ENCODE measurements at regions not wholly inside any gene's neighbourhood (a gene's known extent, or its start where the extent isn't known, plus 50 kb on each side); places are given as distances from the start of the nearest gene placed in this dataset.
A peak's percentile ranks its signal among the peaks of the same experiment; 100 is the strongest.

DNA sequence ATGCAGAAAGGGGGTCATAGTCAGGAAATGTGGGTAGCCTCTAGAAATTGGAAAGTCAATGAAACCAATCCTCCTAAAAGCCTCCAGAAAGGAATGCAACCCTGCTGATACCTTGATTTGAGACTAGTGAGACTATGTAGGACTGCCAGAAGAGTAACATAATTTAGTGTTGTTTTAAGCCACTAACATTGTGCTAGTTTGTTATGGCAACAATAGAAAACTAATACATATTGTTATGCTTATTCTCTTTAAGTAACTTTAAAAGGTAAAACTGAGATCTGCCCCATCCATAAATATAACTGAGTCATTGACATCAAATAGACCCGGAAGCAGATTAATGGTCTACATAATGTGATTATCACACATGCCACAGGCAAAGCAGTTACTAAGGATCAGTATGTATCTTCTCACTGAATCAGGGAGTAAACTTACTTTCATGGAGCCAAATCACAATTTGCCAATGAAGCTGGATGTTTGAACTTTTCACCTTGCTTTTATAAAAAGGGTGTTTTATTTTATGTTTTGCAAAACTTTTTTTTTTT lies 146.4 kb upstream of the TMEM106B start:
- DNase-seq (ENCODE audit: low spot score) = no peak
- Histone ChIP-seq H3K4me3 (no peak overlapping the region), H3K27me3 (no peaks in the 10 kb centered on the region), H3K4me2 (no peak overlapping the region), H3K4me1 (ENCODE audit: insufficient read depth) (peaks cover 7% of the 10 kb centered on the region), H3K9me2 (replicated peaks; ENCODE audit: insufficient read depth) (no peaks in the 10 kb centered on the region), H3K36me3 (replicated peaks; ENCODE audit: insufficient read depth, low read depth) (no peaks in the 10 kb centered on the region), H4K20me1 (ENCODE audit: insufficient read depth, poor library complexity, severe bottlenecking) (no peaks in the 10 kb centered on the region), H3K79me2 (no peaks in the 10 kb centered on the region), H3K27ac (no peak overlapping the region), H3K9me3 (ENCODE audit: low read depth) (no peaks in the 10 kb centered on the region), H2AFZ (no peak overlapping the region)
- 45% methylated on average over 1 of the region's 1 CpG for WGBS (ENCODE audit: low lambda C conversion rate, missing lambda C conversion rate)
- TF ChIP-seq EZH2phosphoT487 (IDR thresholded peaks at IDR 0.05; ENCODE audit: low read depth, severe bottlenecking, unreplicated experiment) = no peak
- no peak for TF ChIP-seq EZH2 (IDR thresholded peaks at IDR 0.05; ENCODE audit: borderline replicate concordance)
- TF ChIP-seq, protein P1, sequence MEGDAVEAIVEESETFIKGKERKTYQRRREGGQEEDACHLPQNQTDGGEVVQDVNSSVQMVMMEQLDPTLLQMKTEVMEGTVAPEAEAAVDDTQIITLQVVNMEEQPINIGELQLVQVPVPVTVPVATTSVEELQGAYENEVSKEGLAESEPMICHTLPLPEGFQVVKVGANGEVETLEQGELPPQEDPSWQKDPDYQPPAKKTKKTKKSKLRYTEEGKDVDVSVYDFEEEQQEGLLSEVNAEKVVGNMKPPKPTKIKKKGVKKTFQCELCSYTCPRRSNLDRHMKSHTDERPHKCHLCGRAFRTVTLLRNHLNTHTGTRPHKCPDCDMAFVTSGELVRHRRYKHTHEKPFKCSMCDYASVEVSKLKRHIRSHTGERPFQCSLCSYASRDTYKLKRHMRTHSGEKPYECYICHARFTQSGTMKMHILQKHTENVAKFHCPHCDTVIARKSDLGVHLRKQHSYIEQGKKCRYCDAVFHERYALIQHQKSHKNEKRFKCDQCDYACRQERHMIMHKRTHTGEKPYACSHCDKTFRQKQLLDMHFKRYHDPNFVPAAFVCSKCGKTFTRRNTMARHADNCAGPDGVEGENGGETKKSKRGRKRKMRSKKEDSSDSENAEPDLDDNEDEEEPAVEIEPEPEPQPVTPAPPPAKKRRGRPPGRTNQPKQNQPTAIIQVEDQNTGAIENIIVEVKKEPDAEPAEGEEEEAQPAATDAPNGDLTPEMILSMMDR (IDR thresholded peaks at IDR 0.05; ENCODE audit: poor library complexity) = no peak

DNA sequence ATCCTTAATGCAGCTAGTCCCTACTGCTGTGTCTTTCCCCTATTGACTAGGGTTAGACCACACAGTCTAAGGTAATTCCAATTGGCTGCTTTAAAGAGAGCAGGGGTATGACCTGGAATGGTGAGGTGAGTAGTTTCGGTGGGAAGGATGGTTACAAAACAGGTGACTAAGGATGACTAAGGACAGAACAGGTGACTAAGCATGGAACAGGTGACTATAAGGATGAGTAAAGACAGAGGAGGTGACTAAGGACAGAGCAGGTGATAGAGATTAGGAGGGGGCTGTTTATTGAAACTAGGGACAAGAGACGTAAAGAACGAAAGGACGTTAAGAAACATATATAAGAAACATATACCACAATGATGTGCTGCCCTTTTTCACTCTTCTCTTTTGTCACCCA lies 145.1 kb upstream of the TMEM106B start:
- H2AFZ ChIP-seq = peak overlapping the region; percentile 47
- H3K27ac ChIP-seq = peak overlapping the region; percentile 92
- no peaks in the 10 kb centered on the region for H4K20me1 ChIP-seq (ENCODE audit: insufficient read depth, poor library complexity, severe bottlenecking)
- H3K4me1 ChIP-seq (ENCODE audit: insufficient read depth) = peaks cover 7% of the 10 kb centered on the region
- peak; percentile 20 for DNase-seq (ENCODE audit: low spot score)
- no peaks in the 10 kb centered on the region for H3K9me2 ChIP-seq (replicated peaks; ENCODE audit: insufficient read depth)
- no peaks in the 10 kb centered on the region for H3K36me3 ChIP-seq (replicated peaks; ENCODE audit: insufficient read depth, low read depth)
- H3K79me2 ChIP-seq = no peaks in the 10 kb centered on the region
- H3K4me3 ChIP-seq = no peak overlapping the region
- no peak overlapping the region for H3K4me2 ChIP-seq
- H3K9me3 ChIP-seq (ENCODE audit: low read depth) = no peaks in the 10 kb centered on the region
- 88% methylated on average over 4 of the region's 4 CpGs for WGBS (ENCODE audit: low lambda C conversion rate, missing lambda C conversion rate)
- no peaks in the 10 kb centered on the region for H3K27me3 ChIP-seq
- TF ChIP-seq EZH2 (IDR thresholded peaks at IDR 0.05; ENCODE audit: borderline replicate concordance) = no peak
- TF ChIP-seq EZH2phosphoT487 (IDR thresholded peaks at IDR 0.05; ENCODE audit: low read depth, severe bottlenecking, unreplicated experiment) = no peak
- TF ChIP-seq, protein P1 (IDR thresholded peaks at IDR 0.05; ENCODE audit: poor library complexity) = no peak

DNA sequence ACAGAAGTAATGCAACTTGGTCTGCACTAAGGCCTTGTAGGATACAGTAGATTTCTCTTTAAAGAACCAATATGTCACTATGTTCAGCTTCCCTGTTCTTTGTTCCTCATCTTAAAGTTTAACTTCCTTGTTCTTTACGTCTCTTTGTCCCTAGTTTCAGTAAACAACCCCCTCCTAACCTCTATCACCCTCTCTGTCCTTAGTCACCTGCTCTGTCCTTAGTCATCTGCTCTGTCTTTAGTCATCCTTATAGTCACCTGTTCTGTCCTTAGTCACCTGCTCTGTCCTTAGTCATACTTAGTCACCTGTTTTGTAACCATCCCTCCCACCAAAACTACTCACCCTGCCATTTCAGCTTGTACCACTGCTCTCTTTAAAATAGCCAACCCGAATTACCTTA lies 144.6 kb upstream of the TMEM106B start:
- Histone ChIP-seq H3K4me2 (no peak overlapping the region), H3K4me3 (no peak overlapping the region), H3K36me3 (replicated peaks; ENCODE audit: insufficient read depth, low read depth) (no peaks in the 10 kb centered on the region), H3K27ac (peak overlapping the region; percentile 92), H3K9me2 (replicated peaks; ENCODE audit: insufficient read depth) (no peaks in the 10 kb centered on the region), H3K27me3 (no peaks in the 10 kb centered on the region), H3K79me2 (no peaks in the 10 kb centered on the region), H4K20me1 (ENCODE audit: insufficient read depth, poor library complexity, severe bottlenecking) (no peaks in the 10 kb centered on the region), H3K9me3 (ENCODE audit: low read depth) (no peaks in the 10 kb centered on the region), H2AFZ (peak overlapping the region; percentile 47), H3K4me1 (ENCODE audit: insufficient read depth) (peaks cover 7% of the 10 kb centered on the region)
- 78% methylated on average over 2 of the region's 2 CpGs for WGBS (ENCODE audit: low lambda C conversion rate, missing lambda C conversion rate)
- TF ChIP-seq EZH2phosphoT487 (IDR thresholded peaks at IDR 0.05; ENCODE audit: low read depth, severe bottlenecking, unreplicated experiment) (no peak), EZH2 (IDR thresholded peaks at IDR 0.05; ENCODE audit: borderline replicate concordance) (no peak)
- TF ChIP-seq, protein P1 (IDR thresholded peaks at IDR 0.05; ENCODE audit: poor library complexity) = no peak
- DNase-seq (ENCODE audit: low spot score) = peak; percentile 28

All from hepatocyte (in vitro differentiated cells).